Thyroid gland (tissue), 4 donors: ENCODE measurements at regions not wholly inside any gene's neighbourhood (a gene's known extent, or its start where the extent isn't known, plus 50 kb on each side); places are given as distances from the start of the nearest gene placed in this dataset.

Source experiments
- DNase-seq, 2 donors: peaks; one replicate each; pipeline ENCODE4 v3.0.0-alpha.2; 2019
- H3K27ac ChIP-seq, 3 donors: fragments of 200-600 bp; sonication (generic); 1 replicate in 2 of 3; 2 replicates in 1 of 3; pipeline ENCODE4 v1.5.1; 2016 to 2019; ENCODE audit warnings: mild to moderate bottlenecking in 1 of 3, moderate library complexity in 1 of 3
- H3K27me3 ChIP-seq: fragments of 200-600 bp; sonication (generic); one replicate; pipeline ENCODE4 v1.5.1; 2019
- H3K36me3 ChIP-seq, 2 donors: fragments of 200-600 bp; sonication (generic); one replicate each; pipeline ENCODE4 v1.5.1; 2016 to 2019
- H3K4me1 ChIP-seq, 2 donors: fragments of 200-600 bp; sonication (generic); one replicate each; pipeline ENCODE4 v1.5.1; 2017 to 2019
- H3K4me3 ChIP-seq, 3 donors: fragments of 200-600 bp; sonication (generic); replicated peaks in 1 of 3; 1 replicate in 2 of 3; 2 replicates in 1 of 3; pipeline ENCODE4 v1.5.1; 2016; ENCODE audit warnings: mild to moderate bottlenecking in 1 of 3
- H3K9me3 ChIP-seq: fragments of 200-600 bp; sonication (generic); one replicate; pipeline ENCODE4 v1.5.1; 2017
- POLR2A ChIP-seq, 2 donors: fragments of 450-650 bp; IDR thresholded peaks; one replicate each; pipeline ENCODE4 v1.6.1; 2017; ENCODE audit warnings: antibody characterized with exemption in 2 of 2, mild to moderate bottlenecking in 2 of 2, moderate library complexity in 1 of 2
- WGBS, 2 donors: methylation state at CpG; one replicate each; pipeline ENCODE4 v1.1.5; 2017; 5-methylcytosine and 5-hydroxymethylcytosine counted together
- intact Hi-C: fragments of 100-400 bp; cut with DNase I; formaldehyde crosslinking; loops from one replicate; pipeline ENCODE4 v1.15.1; 2023
- TF ChIP-seq, protein P1 (sequence below), 6 experiments: fragments of 200-600 bp in 3 of 6; fragments of 450-650 bp in 3 of 6; sonication (generic) in 3 of 6; IDR thresholded peaks; one replicate each; pipeline ENCODE4 v1.5.1; 2016 to 2019; ENCODE audit warnings: antibody characterized with exemption in 6 of 6, mild to moderate bottlenecking in 2 of 6, inconsistent platforms in 1 of 6, moderate library complexity in 1 of 6

DNA sequence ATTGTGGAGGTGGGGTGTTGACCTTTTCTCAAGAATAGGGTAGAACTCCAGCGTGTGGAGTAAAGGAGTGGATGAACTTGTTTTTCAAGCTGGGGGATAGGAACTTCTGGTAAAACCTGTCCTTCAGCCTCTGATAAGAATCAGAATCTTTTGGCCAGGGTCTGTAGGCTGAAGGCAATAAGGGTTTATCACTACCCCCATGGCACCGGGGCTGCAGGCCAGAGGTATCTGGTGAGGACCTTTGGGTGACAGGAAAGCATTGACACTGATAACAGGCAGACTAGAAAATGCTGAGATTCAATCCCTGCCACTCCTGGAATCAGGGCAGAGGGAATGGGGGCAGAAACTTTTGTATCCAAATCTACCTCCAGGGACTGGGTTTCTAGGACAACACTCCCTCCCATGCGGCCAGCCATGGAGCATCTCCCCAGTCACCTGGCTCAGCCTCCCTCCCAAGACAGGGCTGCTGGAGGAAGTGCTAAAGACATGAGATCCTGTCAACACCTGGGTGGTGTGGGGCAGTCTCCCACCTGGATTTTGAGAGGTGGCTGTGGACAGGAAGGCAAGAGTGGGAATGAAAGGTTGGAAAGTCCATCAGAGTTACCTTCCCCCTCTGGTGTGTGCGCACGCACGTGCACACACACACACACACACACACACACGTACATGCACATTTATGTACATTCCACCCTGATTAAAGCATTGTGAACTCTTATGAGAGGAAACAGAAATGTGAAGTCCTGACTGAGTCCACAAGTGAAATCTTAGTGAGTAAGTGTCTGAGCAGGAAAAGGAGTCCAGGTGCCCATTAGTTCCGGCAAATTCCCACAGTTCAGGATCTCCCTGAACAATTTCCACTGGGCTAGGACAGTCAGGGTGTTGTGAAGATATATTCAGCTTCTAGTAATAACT lies 53.1 kb upstream of the MARCHF10 start:
- no peaks in the 10 kb centered on the region for H3K27me3 ChIP-seq

DNA sequence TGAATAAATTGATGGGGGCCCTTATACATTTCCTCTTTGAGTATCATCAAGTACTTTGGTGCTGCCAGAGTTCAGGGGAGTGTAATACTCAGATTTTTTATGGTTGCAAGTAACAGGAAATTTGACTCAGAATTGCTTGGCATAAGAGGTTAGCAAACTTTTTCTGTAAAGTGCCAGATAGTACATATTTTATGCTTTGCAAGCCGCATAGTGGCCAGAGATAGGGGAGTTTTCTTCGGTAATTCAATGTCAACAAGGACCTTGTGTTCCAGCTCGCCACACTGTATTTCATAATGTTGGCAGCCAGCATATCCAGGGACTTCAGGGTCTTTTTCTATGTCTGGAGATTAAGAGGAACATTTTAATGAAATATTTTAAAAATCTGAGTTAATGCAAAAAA lies 51.0 kb upstream of the MARCHF10 start:
- H3K4me1 ChIP-seq: no peaks in the 10 kb centered on the region
- intact Hi-C loops: no loop called here
- TF ChIP-seq POLR2A (IDR thresholded peaks at IDR 0.05): no peak
- TF ChIP-seq, protein P1, sequence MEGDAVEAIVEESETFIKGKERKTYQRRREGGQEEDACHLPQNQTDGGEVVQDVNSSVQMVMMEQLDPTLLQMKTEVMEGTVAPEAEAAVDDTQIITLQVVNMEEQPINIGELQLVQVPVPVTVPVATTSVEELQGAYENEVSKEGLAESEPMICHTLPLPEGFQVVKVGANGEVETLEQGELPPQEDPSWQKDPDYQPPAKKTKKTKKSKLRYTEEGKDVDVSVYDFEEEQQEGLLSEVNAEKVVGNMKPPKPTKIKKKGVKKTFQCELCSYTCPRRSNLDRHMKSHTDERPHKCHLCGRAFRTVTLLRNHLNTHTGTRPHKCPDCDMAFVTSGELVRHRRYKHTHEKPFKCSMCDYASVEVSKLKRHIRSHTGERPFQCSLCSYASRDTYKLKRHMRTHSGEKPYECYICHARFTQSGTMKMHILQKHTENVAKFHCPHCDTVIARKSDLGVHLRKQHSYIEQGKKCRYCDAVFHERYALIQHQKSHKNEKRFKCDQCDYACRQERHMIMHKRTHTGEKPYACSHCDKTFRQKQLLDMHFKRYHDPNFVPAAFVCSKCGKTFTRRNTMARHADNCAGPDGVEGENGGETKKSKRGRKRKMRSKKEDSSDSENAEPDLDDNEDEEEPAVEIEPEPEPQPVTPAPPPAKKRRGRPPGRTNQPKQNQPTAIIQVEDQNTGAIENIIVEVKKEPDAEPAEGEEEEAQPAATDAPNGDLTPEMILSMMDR (IDR thresholded peaks at IDR 0.05): no peak
- DNase-seq: no peak
- H3K36me3 ChIP-seq: no peaks in the 10 kb centered on the region
- no peaks in the 10 kb centered on the region for H3K9me3 ChIP-seq
- no peaks in the 10 kb centered on the region for H3K27me3 ChIP-seq
- no peak overlapping the region for H3K4me3 ChIP-seq
- H3K27ac ChIP-seq: no peak overlapping the region
- 87 to 93% methylated on average over 3 of the region's 3 CpGs for WGBS, 2 donors

More for the DNA sequence above, 53.1 kb upstream of the MARCHF10 start:
- no peak overlapping the region for H3K4me3 ChIP-seq
- no peak for DNase-seq
- 66 to 83% methylated on average over 7 to 8 of the region's 8 CpGs for WGBS, 2 donors
- H3K36me3 ChIP-seq: no peaks in the 10 kb centered on the region
- no peaks in the 10 kb centered on the region for H3K9me3 ChIP-seq
- H3K4me1 ChIP-seq: no peaks in the 10 kb centered on the region
- no peak overlapping the region for H3K27ac ChIP-seq
- intact Hi-C loops: no loop called here
- no peak for TF ChIP-seq POLR2A (IDR thresholded peaks at IDR 0.05)
- TF ChIP-seq, protein P1 (IDR thresholded peaks at IDR 0.05): no peak
